A549 (cell line): ENCODE measurements at regions not wholly inside any gene's neighbourhood (a gene's known extent, or its start where the extent isn't known, plus 50 kb on each side); places are given as distances from the start of the nearest gene placed in this dataset.

ENCODE experiments used
- ATAC-seq, 2 experiments: fragments of 200-7000 bp in 1 of 2; fragments of >200 bp in 1 of 2; cut with Nextera tagmentation in 1 of 2; cut with Tn5 transposase in 1 of 2; 3 replicates each; pipeline versions ENCODE4 v1.8.0 to v1.9.1; 2018 to 2020; ENCODE audit warnings: mild to moderate bottlenecking in 1 of 2, moderate library complexity in 1 of 2
- CTCF ChIA-PET: fragments of 300-600 bp; sonication (Branson Sonifier 250); formaldehyde crosslinking; extraction: SDS; loops from one replicate; lab custom pipeline; 2021; ENCODE audit warnings: antibody characterized with exemption, inconsistent platforms; lab: Yijun Ruan, JAX
- POLR2A ChIA-PET: fragments of 350-600 bp; formaldehyde crosslinking; extraction: SDS; loops from one replicate; lab custom pipeline; 2021; ENCODE audit warnings: antibody characterized with exemption, inconsistent platforms; lab: Yijun Ruan, JAX
- DNase-seq, 2 experiments: peaks; one replicate each; pipeline versions ENCODE4 v3.0.0 to v3.0.0-alpha.2; 2011 to 2016; ENCODE audit warnings: low read depth in 1 of 2, low spot score in 1 of 2
- FAIRE-seq: peaks from 2 replicates; lab custom pipeline; 2011; peaks lifted over from hg19 to GRCh38; lab: Jason Lieb, UNC
- H3K27ac ChIP-seq, 2 experiments: fragments of >200 bp; sonication (Bioruptor Twin); formaldehyde crosslinking; 3 replicates each; pipeline ENCODE4 v1.5.1; 2016 to 2017
- H3K4me1 ChIP-seq: fragments of >200 bp; sonication (Bioruptor Twin); formaldehyde crosslinking; 3 replicates; pipeline ENCODE4 v1.6.1; 2016
- H3K4me2 ChIP-seq: fragments of >200 bp; sonication (Bioruptor Twin); formaldehyde crosslinking; 3 replicates; pipeline ENCODE4 v1.6.1; 2016
- H3K4me3 ChIP-seq: fragments of >200 bp; sonication (Bioruptor Twin); formaldehyde crosslinking; 3 replicates; pipeline ENCODE4 v1.5.1; 2016
- H3K9me3 ChIP-seq: fragments of >200 bp; sonication (Bioruptor Twin); formaldehyde crosslinking; 3 replicates; pipeline ENCODE4 v1.6.1; 2016
- ATOH8 ChIP-seq: fragments of 250-450 bp; sonication (Bioruptor Pico); IDR thresholded peaks from 2 replicates; pipeline ENCODE4 v1.5.0; 2020; ENCODE audit warnings: low read depth, mild to moderate bottlenecking, moderate library complexity
- BCL3 ChIP-seq: fragments of >200 bp; sonication (Bioruptor Twin); formaldehyde crosslinking; IDR thresholded peaks from 3 replicates; pipeline ENCODE4 v1.6.1; 2016
- CBX2 ChIP-seq: fragments of 200-600 bp; sonication (generic); IDR thresholded peaks from 2 replicates; pipeline ENCODE4 v1.6.1; 2016; ENCODE audit warnings: low read depth, mild to moderate bottlenecking, borderline replicate concordance
- CEBPB ChIP-seq, 2 experiments: fragments of >200 bp in 1 of 2; sonication (Bioruptor Twin) in 1 of 2; formaldehyde crosslinking in 1 of 2; IDR thresholded peaks; 2 replicates each; pipeline ENCODE4 v1.6.1; 2012 to 2016
- CTCF ChIP-seq: fragments of >200 bp; sonication (Bioruptor Twin); formaldehyde crosslinking; IDR thresholded peaks from 3 replicates; pipeline ENCODE4 v1.5.1; 2016
- E2F6 ChIP-seq: IDR thresholded peaks from 2 replicates; pipeline ENCODE4 v1.6.1; 2012; ENCODE audit warnings: low read depth, borderline replicate concordance
- EHF ChIP-seq: fragments of 250-450 bp; sonication (Bioruptor Pico); IDR thresholded peaks from 2 replicates; pipeline ENCODE4 v1.5.0; 2020; ENCODE audit warnings: mild to moderate bottlenecking
- FOSL2 ChIP-seq, 2 experiments: fragments of 450-650 bp in 1 of 2; fragments of >200 bp in 1 of 2; sonication (Bioruptor Twin) in 1 of 2; formaldehyde crosslinking; IDR thresholded peaks; 2 replicates each; pipeline versions ENCODE4 v1.5.0 to v1.6.1; 2016 to 2020; ENCODE audit warnings: mild to moderate bottlenecking in 1 of 2, moderate library complexity in 1 of 2
- HOXB5 ChIP-seq: fragments of 250-450 bp; sonication (Bioruptor Pico); IDR thresholded peaks from 2 replicates; pipeline ENCODE4 v1.5.0; 2020; ENCODE audit warnings: mild to moderate bottlenecking, moderate library complexity
- JUNB ChIP-seq: fragments of >200 bp; sonication (Bioruptor Twin); formaldehyde crosslinking; IDR thresholded peaks from 2 replicates; pipeline ENCODE4 v1.6.1; 2016
- KDM5A ChIP-seq: fragments of 200-600 bp; sonication (generic); IDR thresholded peaks from 2 replicates; pipeline ENCODE4 v1.6.1; 2016; ENCODE audit warnings: antibody characterized with exemption, mild to moderate bottlenecking
- MAFK ChIP-seq: fragments of 450-650 bp; IDR thresholded peaks from 2 replicates; pipeline ENCODE4 v1.6.1; 2014; ENCODE audit not compliant: partially characterized antibody
- NFE2L2 ChIP-seq: fragments of 150-350 bp; conservative IDR thresholded peaks from 2 replicates; pipeline ENCODE4 v1.6.1; 2014; ENCODE audit warnings: low read length
- NPAS2 ChIP-seq: fragments of 250-450 bp; sonication (Bioruptor Pico); IDR thresholded peaks from 2 replicates; pipeline ENCODE4 v1.8.0; 2022; ENCODE audit warnings: mild to moderate bottlenecking, moderate library complexity, borderline replicate concordance
- POLR2A ChIP-seq: IDR thresholded peaks from 2 replicates; pipeline ENCODE4 v1.6.1; 2012; ENCODE audit warnings: mild to moderate bottlenecking, low read length
- POLR2AphosphoS2 ChIP-seq: conservative IDR thresholded peaks from 2 replicates; pipeline ENCODE4 v1.6.1; 2012; ENCODE audit warnings: low read length, improper control_type of control experiment, inconsistent platforms
- RCOR1 ChIP-seq: fragments of 150-350 bp; IDR thresholded peaks from 2 replicates; pipeline ENCODE4 v1.6.1; 2014; ENCODE audit warnings: antibody characterized with exemption, low read length, low read depth
- REST ChIP-seq: fragments of 200-600 bp; sonication (generic); IDR thresholded peaks from 2 replicates; pipeline ENCODE4 v1.6.1; 2016; ENCODE audit warnings: antibody characterized with exemption, mild to moderate bottlenecking, moderate library complexity
- RFX5 ChIP-seq: fragments of 450-650 bp; IDR thresholded peaks from 2 replicates; pipeline ENCODE4 v1.7.1; 2014; ENCODE audit warnings: antibody characterized with exemption, mild to moderate bottlenecking, moderate library complexity
- SMC3 ChIP-seq: fragments of >200 bp; sonication (Bioruptor Twin); formaldehyde crosslinking; IDR thresholded peaks from 3 replicates; pipeline ENCODE4 v1.6.1; 2018; ENCODE audit warnings: inconsistent platforms
- SREBF2 ChIP-seq: fragments of 450-650 bp; IDR thresholded peaks from 2 replicates; pipeline ENCODE4 v1.6.1; 2014; ENCODE audit warnings: mild to moderate bottlenecking, moderate library complexity
- TP53 ChIP-seq: fragments of 250-450 bp; sonication (Bioruptor Pico); IDR thresholded peaks from 2 replicates; pipeline ENCODE4 v1.5.0; 2021; ENCODE audit warnings: mild to moderate bottlenecking, moderate library complexity
- ZFP36 ChIP-seq: fragments of 450-650 bp; IDR thresholded peaks from 2 replicates; pipeline ENCODE4 v1.6.1; 2014; ENCODE audit warnings: borderline replicate concordance; ENCODE audit not compliant: partially characterized antibody
- WGBS: methylation state at CpG from one replicate; pipeline ENCODE4 v1.1.6; 2017; ENCODE audit errors: missing lambda C conversion rate; 5-methylcytosine and 5-hydroxymethylcytosine counted together
- TF ChIP-seq, protein P1 (sequence below): fragments of 150-350 bp; IDR thresholded peaks from 2 replicates; pipeline ENCODE4 v1.6.1; 2014; ENCODE audit warnings: low read depth, mild to moderate bottlenecking, low read length

DNA sequence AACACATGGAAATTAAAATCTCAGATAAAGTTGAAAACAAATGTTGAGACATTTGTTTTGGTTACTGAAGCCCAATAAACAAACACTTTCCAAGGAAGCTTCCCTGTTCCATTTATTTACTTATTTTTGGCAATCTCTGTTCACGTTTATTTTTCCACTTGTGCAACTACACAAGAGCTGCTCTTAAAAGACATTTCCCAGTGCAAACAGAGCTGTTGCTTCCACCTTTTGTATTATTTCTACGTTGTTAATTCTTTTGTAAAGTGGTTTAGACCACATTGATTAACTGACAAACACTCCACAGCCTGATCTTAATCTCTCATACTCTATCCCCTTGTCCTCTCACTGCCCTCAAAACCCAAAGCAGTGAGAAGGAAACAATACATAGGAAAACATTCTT, 757.6 kb downstream of the LIG4 start:
- ChIA-PET CTCF (no interaction called here), POLR2A (no interaction called here)
- 0% methylated on average over 2 of the region's 2 CpGs for WGBS
- no peaks in the 10 kb centered on the region for H3K4me1 ChIP-seq
- ATAC-seq (no peak), DNase-seq (no peak), FAIRE-seq (no peak)
- H3K4me2 ChIP-seq = no peak overlapping the region
- H3K27ac ChIP-seq = no peak overlapping the region
- H3K9me3 ChIP-seq = no peaks in the 10 kb centered on the region
- TF ChIP-seq NPAS2 (CRISPR knock-in tag) = no peak
- TF ChIP-seq JUNB = no peak
- no peak for TF ChIP-seq REST
- TF ChIP-seq MAFK = no peak
- TF ChIP-seq, protein P1, sequence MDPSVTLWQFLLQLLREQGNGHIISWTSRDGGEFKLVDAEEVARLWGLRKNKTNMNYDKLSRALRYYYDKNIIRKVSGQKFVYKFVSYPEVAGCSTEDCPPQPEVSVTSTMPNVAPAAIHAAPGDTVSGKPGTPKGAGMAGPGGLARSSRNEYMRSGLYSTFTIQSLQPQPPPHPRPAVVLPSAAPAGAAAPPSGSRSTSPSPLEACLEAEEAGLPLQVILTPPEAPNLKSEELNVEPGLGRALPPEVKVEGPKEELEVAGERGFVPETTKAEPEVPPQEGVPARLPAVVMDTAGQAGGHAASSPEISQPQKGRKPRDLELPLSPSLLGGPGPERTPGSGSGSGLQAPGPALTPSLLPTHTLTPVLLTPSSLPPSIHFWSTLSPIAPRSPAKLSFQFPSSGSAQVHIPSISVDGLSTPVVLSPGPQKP = no peak
- no peak for TF ChIP-seq HOXB5 (CRISPR knock-in tag)
- TF ChIP-seq RFX5 = no peak
- TF ChIP-seq CTCF = no peak
- TF ChIP-seq BCL3 = no peak
- no peak for TF ChIP-seq SMC3
- TF ChIP-seq CBX2 = no peak
- no peak for TF ChIP-seq KDM5A
- no peak for TF ChIP-seq E2F6
- no peak for TF ChIP-seq EHF (CRISPR knock-in tag)
- no peak for TF ChIP-seq POLR2AphosphoS2
- no peak for TF ChIP-seq RCOR1
- TF ChIP-seq ZFP36 = no peak
- TF ChIP-seq NFE2L2 = no peak
- no peak for TF ChIP-seq TP53 (CRISPR knock-in tag)
- TF ChIP-seq SREBF2 = no peak
- no peak overlapping the region for H3K4me3 ChIP-seq

DNA sequence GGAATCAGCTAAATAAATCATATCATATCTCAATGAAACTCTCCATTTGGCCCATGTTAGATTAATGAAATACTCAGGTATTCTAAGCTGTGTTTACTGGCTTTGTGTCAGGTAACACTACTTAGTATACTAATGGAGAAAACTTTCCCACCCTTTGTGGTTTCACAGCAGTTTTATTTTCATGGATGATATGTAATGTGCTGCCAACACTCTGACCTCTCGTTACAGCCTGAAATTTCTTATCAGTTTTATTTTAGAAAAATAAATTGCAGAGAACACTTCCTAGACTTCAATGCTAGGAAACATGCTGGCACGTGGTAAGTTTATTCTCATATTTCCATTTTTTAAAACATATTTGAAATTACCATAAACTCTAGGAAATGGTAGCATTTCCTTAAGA, 758.9 kb downstream of the LIG4 start:
- ChIA-PET POLR2A (no interaction called here), CTCF (no interaction called here)
- no peaks in the 10 kb centered on the region for H3K4me1 ChIP-seq
- H3K4me3 ChIP-seq = no peak overlapping the region
- H3K4me2 ChIP-seq = no peak overlapping the region
- ATAC-seq (no peak), FAIRE-seq (no peak), DNase-seq (no peak)
- WGBS = 0% methylated on average over 2 of the region's 2 CpGs
- TF ChIP-seq CEBPB (IDR thresholded peaks at IDR 0.05) (no peak), ATOH8 (CRISPR knock-in tag) (no peak), FOSL2 (IDR thresholded peaks at IDR 0.05) (no peak), FOSL2 (CRISPR knock-in tag; IDR thresholded peaks at IDR 0.05) (no peak), POLR2A (no peak), RCOR1 (no peak), NFE2L2 (no peak)
- no peak overlapping the region for H3K27ac ChIP-seq
- no peaks in the 10 kb centered on the region for H3K9me3 ChIP-seq
